Heart left ventricle (tissue), 13 donors: ENCODE measurements at regions not wholly inside any gene's neighbourhood (a gene's known extent, or its start where the extent isn't known, plus 50 kb on each side); places are given as distances from the start of the nearest gene placed in this dataset.
"Not testable (repeated sequence)": the region's sequence is repeated elsewhere in the genome, so short reads cannot be mapped to it uniquely, and the experiment has no call there.

ENCODE experiments used
- POLR2A ChIP-seq, 2 donors: fragments of 450-650 bp; IDR thresholded peaks; one replicate each; pipeline ENCODE4 v1.6.1; 2017; ENCODE audit warnings: antibody characterized with exemption in 2 of 2, mild to moderate bottlenecking in 2 of 2, moderate library complexity in 2 of 2
- TF ChIP-seq, protein P1 (sequence below), 12 donors: fragments of 200-600 bp; sonication (generic) in 4 of 12; IDR thresholded peaks; one replicate each; pipeline versions ENCODE4 v1.5.0 to v1.8.0; 2018 to 2022; ENCODE audit warnings: antibody characterized with exemption in 12 of 12, mild to moderate bottlenecking in 5 of 12
- donor health status: ischemic (EF 13 %, LVEDD 7.1; RV severe dilation, severe dysfunction).
- donor health status: DM: no; HTN: yes; CAD: no.
- donor health status: DM: no; HTN: no; CAD: no.
- donor health status: ischemic (EF 25% LVEDD 6.9; RV normal size, moderate dysfunction).
- donor health status: ischemic (EF 25% LVEDD 5.7; RV mildly dilated, moderate dysfunction).
- donor health status: ischemic (EF 35%, LVEDD 5.7; RV mildly dilated, moderate dysfunction).
- donor health status: nonischemic (EF 11% LVEDD 7.7; RV severe dilation, severe dysfunction).
- donor health status: DM: yes; HTN: yes; CAD: no.
- donor health status: PGD.
- donor health status: ischemic (EF 29% LVEDD 5.4; RV normal size, mild dysfunction).
- donor health status: nonischemic (EF 23%, LVEDD 6.1; RV moderate dilation, normal function).

DNA sequence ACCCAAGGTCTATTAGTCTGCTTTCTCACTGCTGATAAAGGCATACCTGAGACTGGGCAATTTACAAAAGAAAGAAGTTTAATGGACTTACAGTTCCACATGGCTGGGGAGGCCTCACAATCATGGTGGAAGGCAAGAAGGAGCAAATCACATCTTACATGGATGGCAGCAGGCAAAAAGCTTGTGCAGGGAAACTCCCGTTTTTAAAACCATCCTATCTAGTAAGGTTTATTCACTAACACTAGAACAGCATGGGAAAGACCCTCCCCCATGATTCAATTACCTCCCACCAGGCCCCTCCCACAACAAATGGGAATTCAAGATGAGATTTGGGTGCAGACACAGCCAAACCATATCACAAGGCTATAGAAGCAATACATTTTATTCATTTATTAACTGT is 1921.4 kb downstream of the PCDH9 start:
- TF ChIP-seq, protein P1, sequence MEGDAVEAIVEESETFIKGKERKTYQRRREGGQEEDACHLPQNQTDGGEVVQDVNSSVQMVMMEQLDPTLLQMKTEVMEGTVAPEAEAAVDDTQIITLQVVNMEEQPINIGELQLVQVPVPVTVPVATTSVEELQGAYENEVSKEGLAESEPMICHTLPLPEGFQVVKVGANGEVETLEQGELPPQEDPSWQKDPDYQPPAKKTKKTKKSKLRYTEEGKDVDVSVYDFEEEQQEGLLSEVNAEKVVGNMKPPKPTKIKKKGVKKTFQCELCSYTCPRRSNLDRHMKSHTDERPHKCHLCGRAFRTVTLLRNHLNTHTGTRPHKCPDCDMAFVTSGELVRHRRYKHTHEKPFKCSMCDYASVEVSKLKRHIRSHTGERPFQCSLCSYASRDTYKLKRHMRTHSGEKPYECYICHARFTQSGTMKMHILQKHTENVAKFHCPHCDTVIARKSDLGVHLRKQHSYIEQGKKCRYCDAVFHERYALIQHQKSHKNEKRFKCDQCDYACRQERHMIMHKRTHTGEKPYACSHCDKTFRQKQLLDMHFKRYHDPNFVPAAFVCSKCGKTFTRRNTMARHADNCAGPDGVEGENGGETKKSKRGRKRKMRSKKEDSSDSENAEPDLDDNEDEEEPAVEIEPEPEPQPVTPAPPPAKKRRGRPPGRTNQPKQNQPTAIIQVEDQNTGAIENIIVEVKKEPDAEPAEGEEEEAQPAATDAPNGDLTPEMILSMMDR (IDR thresholded peaks at IDR 0.05) = not testable (repeated sequence)
- TF ChIP-seq POLR2A (IDR thresholded peaks at IDR 0.05) = not testable (repeated sequence)
